ENCODE measurements at regions not wholly inside any gene's neighbourhood (a gene's known extent, or its start where the extent isn't known, plus 50 kb on each side); places are given as distances from the start of the nearest gene placed in this dataset.

- TF ChIP-seq, protein P1, sequence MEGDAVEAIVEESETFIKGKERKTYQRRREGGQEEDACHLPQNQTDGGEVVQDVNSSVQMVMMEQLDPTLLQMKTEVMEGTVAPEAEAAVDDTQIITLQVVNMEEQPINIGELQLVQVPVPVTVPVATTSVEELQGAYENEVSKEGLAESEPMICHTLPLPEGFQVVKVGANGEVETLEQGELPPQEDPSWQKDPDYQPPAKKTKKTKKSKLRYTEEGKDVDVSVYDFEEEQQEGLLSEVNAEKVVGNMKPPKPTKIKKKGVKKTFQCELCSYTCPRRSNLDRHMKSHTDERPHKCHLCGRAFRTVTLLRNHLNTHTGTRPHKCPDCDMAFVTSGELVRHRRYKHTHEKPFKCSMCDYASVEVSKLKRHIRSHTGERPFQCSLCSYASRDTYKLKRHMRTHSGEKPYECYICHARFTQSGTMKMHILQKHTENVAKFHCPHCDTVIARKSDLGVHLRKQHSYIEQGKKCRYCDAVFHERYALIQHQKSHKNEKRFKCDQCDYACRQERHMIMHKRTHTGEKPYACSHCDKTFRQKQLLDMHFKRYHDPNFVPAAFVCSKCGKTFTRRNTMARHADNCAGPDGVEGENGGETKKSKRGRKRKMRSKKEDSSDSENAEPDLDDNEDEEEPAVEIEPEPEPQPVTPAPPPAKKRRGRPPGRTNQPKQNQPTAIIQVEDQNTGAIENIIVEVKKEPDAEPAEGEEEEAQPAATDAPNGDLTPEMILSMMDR (conservative IDR thresholded peaks at IDR 0.05; ENCODE audit: low read depth, low read length): 0 out of 2 replicates have a peak, but pooled peaks have one; percentile 16
- no peak for TF ChIP-seq EZH2 (IDR thresholded peaks at IDR 0.05; ENCODE audit: borderline replicate concordance, low read depth, low read length, poor library complexity, severe bottlenecking)
These were observed 187.1 kb upstream of the OSR1 start for GRCh38 chr2:19545507-19545906.
